ENCODE measurements at regions not wholly inside any gene's neighbourhood (a gene's known extent, or its start where the extent isn't known, plus 50 kb on each side); places are given as distances from the start of the nearest gene placed in this dataset.

DNA sequence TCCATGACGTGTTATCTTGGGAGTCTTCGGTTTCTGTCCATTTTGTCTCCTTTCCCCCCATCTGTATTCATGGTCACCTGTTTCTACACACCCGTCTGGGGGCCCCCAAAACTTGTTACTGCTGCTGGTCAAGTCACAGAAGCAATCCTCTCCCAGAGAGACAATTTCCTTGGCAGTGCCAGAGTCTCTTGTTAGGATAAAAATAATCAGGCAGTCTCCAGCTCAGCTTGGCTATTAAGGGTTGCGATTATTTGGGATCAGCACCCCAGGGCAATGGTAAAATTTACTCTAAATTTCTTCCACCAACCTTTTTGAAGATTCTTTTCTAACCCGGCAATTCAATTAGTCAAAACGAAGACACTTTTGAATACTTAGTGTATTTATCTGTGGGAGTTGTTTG lies 229.1 kb upstream of the JARID2 start:
- H3K4me1 ChIP-seq (ENCODE audit: control insufficient read depth in 1 of 2, insufficient read depth in 2 of 2, low read depth in 1 of 2, low read length in 1 of 2) = no peaks in the 10 kb centered on the region
- no peaks in the 10 kb centered on the region for H3K9me3 ChIP-seq
- H3K79me2 ChIP-seq (ENCODE audit: insufficient read depth) = no peaks in the 10 kb centered on the region
- no peaks in the 10 kb centered on the region for H4K20me1 ChIP-seq (ENCODE audit: insufficient read depth)
- ChIA-PET POLR2A (no interaction called here), CTCF (no interaction called here)
- TF ChIP-seq, protein P1, sequence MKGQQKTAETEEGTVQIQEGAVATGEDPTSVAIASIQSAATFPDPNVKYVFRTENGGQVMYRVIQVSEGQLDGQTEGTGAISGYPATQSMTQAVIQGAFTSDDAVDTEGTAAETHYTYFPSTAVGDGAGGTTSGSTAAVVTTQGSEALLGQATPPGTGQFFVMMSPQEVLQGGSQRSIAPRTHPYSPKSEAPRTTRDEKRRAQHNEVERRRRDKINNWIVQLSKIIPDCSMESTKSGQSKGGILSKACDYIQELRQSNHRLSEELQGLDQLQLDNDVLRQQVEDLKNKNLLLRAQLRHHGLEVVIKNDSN (IDR thresholded peaks at IDR 0.05; ENCODE audit: borderline replicate concordance, low read depth) = no peak
- TF ChIP-seq RAD21 (IDR thresholded peaks at IDR 0.05; ENCODE audit: low read length) = no peak
- TF ChIP-seq NFIC (IDR thresholded peaks at IDR 0.05; ENCODE audit: borderline replicate concordance) = no peak
- TF ChIP-seq, protein P2, sequence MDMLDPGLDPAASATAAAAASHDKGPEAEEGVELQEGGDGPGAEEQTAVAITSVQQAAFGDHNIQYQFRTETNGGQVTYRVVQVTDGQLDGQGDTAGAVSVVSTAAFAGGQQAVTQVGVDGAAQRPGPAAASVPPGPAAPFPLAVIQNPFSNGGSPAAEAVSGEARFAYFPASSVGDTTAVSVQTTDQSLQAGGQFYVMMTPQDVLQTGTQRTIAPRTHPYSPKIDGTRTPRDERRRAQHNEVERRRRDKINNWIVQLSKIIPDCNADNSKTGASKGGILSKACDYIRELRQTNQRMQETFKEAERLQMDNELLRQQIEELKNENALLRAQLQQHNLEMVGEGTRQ (IDR thresholded peaks at IDR 0.05; ENCODE audit: borderline replicate concordance, low read depth, low read length) = no peak
- no peak for TF ChIP-seq SMC3 (IDR thresholded peaks at IDR 0.05; ENCODE audit: low read depth, low read length)
- no peak for TF ChIP-seq EP300 (IDR thresholded peaks at IDR 0.05; ENCODE audit: borderline replicate concordance in 1 of 2, low read depth in 1 of 2, low read length in 1 of 2)
- TF ChIP-seq, protein P3, sequence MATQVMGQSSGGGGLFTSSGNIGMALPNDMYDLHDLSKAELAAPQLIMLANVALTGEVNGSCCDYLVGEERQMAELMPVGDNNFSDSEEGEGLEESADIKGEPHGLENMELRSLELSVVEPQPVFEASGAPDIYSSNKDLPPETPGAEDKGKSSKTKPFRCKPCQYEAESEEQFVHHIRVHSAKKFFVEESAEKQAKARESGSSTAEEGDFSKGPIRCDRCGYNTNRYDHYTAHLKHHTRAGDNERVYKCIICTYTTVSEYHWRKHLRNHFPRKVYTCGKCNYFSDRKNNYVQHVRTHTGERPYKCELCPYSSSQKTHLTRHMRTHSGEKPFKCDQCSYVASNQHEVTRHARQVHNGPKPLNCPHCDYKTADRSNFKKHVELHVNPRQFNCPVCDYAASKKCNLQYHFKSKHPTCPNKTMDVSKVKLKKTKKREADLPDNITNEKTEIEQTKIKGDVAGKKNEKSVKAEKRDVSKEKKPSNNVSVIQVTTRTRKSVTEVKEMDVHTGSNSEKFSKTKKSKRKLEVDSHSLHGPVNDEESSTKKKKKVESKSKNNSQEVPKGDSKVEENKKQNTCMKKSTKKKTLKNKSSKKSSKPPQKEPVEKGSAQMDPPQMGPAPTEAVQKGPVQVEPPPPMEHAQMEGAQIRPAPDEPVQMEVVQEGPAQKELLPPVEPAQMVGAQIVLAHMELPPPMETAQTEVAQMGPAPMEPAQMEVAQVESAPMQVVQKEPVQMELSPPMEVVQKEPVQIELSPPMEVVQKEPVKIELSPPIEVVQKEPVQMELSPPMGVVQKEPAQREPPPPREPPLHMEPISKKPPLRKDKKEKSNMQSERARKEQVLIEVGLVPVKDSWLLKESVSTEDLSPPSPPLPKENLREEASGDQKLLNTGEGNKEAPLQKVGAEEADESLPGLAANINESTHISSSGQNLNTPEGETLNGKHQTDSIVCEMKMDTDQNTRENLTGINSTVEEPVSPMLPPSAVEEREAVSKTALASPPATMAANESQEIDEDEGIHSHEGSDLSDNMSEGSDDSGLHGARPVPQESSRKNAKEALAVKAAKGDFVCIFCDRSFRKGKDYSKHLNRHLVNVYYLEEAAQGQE (IDR thresholded peaks at IDR 0.05; ENCODE audit: low read depth, low read length) = no peak
- TF ChIP-seq RXRA (IDR thresholded peaks at IDR 0.05; ENCODE audit: borderline replicate concordance, low read depth) = no peak
- H3K27me3 ChIP-seq (ENCODE audit: insufficient read depth) = no peaks in the 10 kb centered on the region
- no peaks in the 10 kb centered on the region for H3K36me3 ChIP-seq (replicated peaks in 1 of 2; ENCODE audit: control insufficient read depth in 1 of 2, insufficient read depth in 2 of 2, low read length in 1 of 2)
- H3K4me2 ChIP-seq = no peak overlapping the region
- no peak for DNase-seq
- no peak overlapping the region for H3K27ac ChIP-seq (ENCODE audit: low read depth in 2 of 2, low read length in 1 of 2)
- H3F3A ChIP-seq (replicated peaks; ENCODE audit: insufficient read depth) = no peaks in the 10 kb centered on the region
- H3K4me3 ChIP-seq (ENCODE audit: low read depth in 2 of 2, low read length in 1 of 2) = no peak overlapping the region
- H2AFZ ChIP-seq (ENCODE audit: low read depth) = no peak overlapping the region
- WGBS (ENCODE audit: low lambda C conversion rate) = 56% methylated on average over 6 of the region's 6 CpGs
- no peaks in the 10 kb centered on the region for H3K9me2 ChIP-seq
- no peak overlapping the region for H3K9ac ChIP-seq

DNA sequence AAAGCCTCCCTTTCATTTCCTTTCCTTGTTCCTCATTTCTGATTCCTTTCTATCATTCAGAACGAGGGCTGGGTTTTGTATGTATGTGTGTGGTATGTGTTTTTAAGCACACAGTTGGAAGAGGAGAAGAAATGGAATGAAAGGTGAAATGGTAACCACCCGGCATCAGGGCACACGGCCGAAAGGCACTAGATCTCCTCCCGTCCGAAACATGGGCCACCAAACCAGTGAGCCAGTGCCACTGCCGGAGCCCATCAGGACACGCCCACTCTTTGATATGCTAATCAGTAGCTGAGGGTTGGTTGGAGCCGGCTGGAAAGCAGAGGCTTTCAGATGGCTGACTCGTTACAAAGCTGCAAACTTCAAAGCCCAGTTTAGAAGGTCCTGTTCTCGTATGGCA lies 228.6 kb upstream of the JARID2 start:
- no peaks in the 10 kb centered on the region for H4K20me1 ChIP-seq (ENCODE audit: insufficient read depth)
- no peak overlapping the region for H3K4me3 ChIP-seq (ENCODE audit: low read depth in 2 of 2, low read length in 1 of 2)
- H2AFZ ChIP-seq (ENCODE audit: low read depth) = no peak overlapping the region
- H3F3A ChIP-seq (replicated peaks; ENCODE audit: insufficient read depth) = no peaks in the 10 kb centered on the region
- WGBS (ENCODE audit: low lambda C conversion rate) = 65% methylated on average over 11 of the region's 11 CpGs
- no peaks in the 10 kb centered on the region for H3K36me3 ChIP-seq (replicated peaks in 1 of 2; ENCODE audit: control insufficient read depth in 1 of 2, insufficient read depth in 2 of 2, low read length in 1 of 2)
- H3K27ac ChIP-seq (ENCODE audit: low read depth in 2 of 2, low read length in 1 of 2) = no peak overlapping the region
- no peaks in the 10 kb centered on the region for H3K4me1 ChIP-seq (ENCODE audit: control insufficient read depth in 1 of 2, insufficient read depth in 2 of 2, low read depth in 1 of 2, low read length in 1 of 2)
- no peaks in the 10 kb centered on the region for H3K79me2 ChIP-seq (ENCODE audit: insufficient read depth)
- no peak overlapping the region for H3K9ac ChIP-seq
- no peak overlapping the region for H3K4me2 ChIP-seq
- ChIA-PET POLR2A (no interaction called here), CTCF (no interaction called here)
- H3K9me2 ChIP-seq = no peaks in the 10 kb centered on the region
- no peak for DNase-seq
- TF ChIP-seq RAD21 (IDR thresholded peaks at IDR 0.05; ENCODE audit: low read length) = no peak
- no peak for TF ChIP-seq NFIC (IDR thresholded peaks at IDR 0.05; ENCODE audit: borderline replicate concordance)
- no peak for TF ChIP-seq ELF1 (IDR thresholded peaks at IDR 0.05)
- TF ChIP-seq JUND (IDR thresholded peaks at IDR 0.05) = no peak
- no peak for TF ChIP-seq CHD2 (IDR thresholded peaks at IDR 0.05; ENCODE audit: low read length, partially characterized antibody)
- TF ChIP-seq, protein P4, sequence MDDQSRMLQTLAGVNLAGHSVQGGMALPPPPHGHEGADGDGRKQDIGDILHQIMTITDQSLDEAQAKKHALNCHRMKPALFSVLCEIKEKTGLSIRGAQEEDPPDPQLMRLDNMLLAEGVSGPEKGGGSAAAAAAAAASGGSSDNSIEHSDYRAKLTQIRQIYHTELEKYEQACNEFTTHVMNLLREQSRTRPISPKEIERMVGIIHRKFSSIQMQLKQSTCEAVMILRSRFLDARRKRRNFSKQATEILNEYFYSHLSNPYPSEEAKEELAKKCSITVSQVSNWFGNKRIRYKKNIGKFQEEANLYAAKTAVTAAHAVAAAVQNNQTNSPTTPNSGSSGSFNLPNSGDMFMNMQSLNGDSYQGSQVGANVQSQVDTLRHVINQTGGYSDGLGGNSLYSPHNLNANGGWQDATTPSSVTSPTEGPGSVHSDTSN (IDR thresholded peaks at IDR 0.05) = no peak
- no peaks in the 10 kb centered on the region for H3K27me3 ChIP-seq (ENCODE audit: insufficient read depth)
- no peaks in the 10 kb centered on the region for H3K9me3 ChIP-seq

Measured in SK-N-SH (cell line).